Transverse colon (tissue), 4 donors: ENCODE measurements at regions not wholly inside any gene's neighbourhood (a gene's known extent, or its start where the extent isn't known, plus 50 kb on each side); places are given as distances from the start of the nearest gene placed in this dataset.

Source experiments
- DNase-seq: peaks from one replicate; pipeline ENCODE4 v3.0.0-alpha.2; 2019
- H3K27ac ChIP-seq, 4 donors: fragments of 200-600 bp; sonication (generic); 2 replicates each; pipeline ENCODE4 v1.5.1; 2016 to 2018; ENCODE audit warnings: inconsistent platforms in 4 of 4
- H3K27me3 ChIP-seq: fragments of 200-600 bp; sonication (generic); 2 replicates; pipeline ENCODE4 v1.5.1; 2017; ENCODE audit warnings: inconsistent platforms
- H3K36me3 ChIP-seq, 4 donors: fragments of 200-600 bp; sonication (generic); 2 replicates each; pipeline ENCODE4 v1.5.1; 2017 to 2019; ENCODE audit warnings: inconsistent platforms in 4 of 4
- H3K4me1 ChIP-seq, 4 donors: fragments of 200-600 bp; sonication (generic); 2 replicates each; pipeline ENCODE4 v1.5.1; 2017 to 2020; ENCODE audit warnings: inconsistent platforms in 4 of 4
- H3K4me3 ChIP-seq, 4 donors: fragments of 200-600 bp; sonication (generic); 1 replicate in 1 of 4; 2 replicates in 3 of 4; pipeline versions ENCODE4 v1.5.1 to v1.6.1; 2017 to 2019; ENCODE audit warnings: inconsistent platforms in 4 of 4
- H3K9me3 ChIP-seq, 2 donors: fragments of 200-600 bp; sonication (generic); 2 replicates each; pipeline ENCODE4 v1.5.1; 2017 to 2019; ENCODE audit warnings: inconsistent platforms in 2 of 2
- EP300 ChIP-seq: sonication (generic); formaldehyde crosslinking; IDR thresholded peaks from one replicate; pipeline ENCODE4 v1.6.1; 2017; ENCODE audit warnings: antibody characterized with exemption, low read depth
- POLR2A ChIP-seq: fragments of 450-650 bp; IDR thresholded peaks from one replicate; pipeline ENCODE4 v1.6.1; 2016; ENCODE audit warnings: antibody characterized with exemption, mild to moderate bottlenecking, moderate library complexity
- POLR2AphosphoS5 ChIP-seq, 3 donors: sonication (generic); formaldehyde crosslinking; IDR thresholded peaks; one replicate each; pipeline ENCODE4 v1.6.1; 2016; ENCODE audit warnings: antibody characterized with exemption in 3 of 3
- WGBS, 2 donors: methylation state at CpG; one replicate each; pipeline ENCODE4 v1.1.5; 2018; ENCODE audit warnings: low coverage in 1 of 2; 5-methylcytosine and 5-hydroxymethylcytosine counted together
- in situ Hi-C, 4 donors: fragments of 200-750 bp; cut with MboI; loops; one replicate each; pipeline versions ENCODE4 v1.15.0 to v1.15.1; 2017; ENCODE audit warnings: low sequenced_read_pairs in 3 of 4, low pct_ligation_motif_present in 1 of 4, low pct_unique_long_range_greater_than_20kb in 1 of 4
- intact Hi-C: fragments of 100-400 bp; cut with DNase I; formaldehyde crosslinking; loops from one replicate; pipeline ENCODE4 v1.15.1; 2023; ENCODE audit warnings: low total_unique reads
- TF ChIP-seq, protein P1 (sequence below), 5 experiments: fragments of 200-600 bp in 3 of 5; fragments of 450-650 bp in 2 of 5; sonication (generic) in 3 of 5; IDR thresholded peaks; 1 replicate in 2 of 5; 2 replicates in 3 of 5; pipeline ENCODE4 v1.5.1; 2016 to 2017; ENCODE audit warnings: antibody characterized with exemption in 5 of 5, inconsistent platforms in 3 of 5, mild to moderate bottlenecking in 2 of 5, moderate library complexity in 1 of 5

DNA sequence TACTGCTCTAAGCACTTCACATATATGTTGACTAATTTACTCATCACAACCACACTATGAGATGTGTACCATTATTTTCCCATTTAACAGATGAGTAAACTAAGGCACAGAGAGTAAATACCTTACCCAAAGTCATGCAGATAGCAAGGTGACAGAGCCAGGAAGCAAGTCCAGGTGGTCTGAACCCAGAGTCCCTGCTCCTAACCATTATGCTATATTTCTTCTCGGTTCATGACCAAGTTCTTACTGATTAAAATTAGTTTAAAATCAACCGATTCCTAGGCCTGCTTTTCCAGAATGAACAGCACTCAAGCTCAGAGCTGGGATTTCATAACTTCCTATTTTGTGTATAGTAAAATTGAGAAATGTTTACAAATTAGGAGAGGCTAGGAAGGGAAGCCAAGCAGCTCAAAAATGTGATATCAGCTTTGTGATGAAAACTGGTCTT lies 85.5 kb upstream of the EGLN3 start:
- H3K36me3 ChIP-seq, result no peaks in the 10 kb centered on the region
- 69 to 72% methylated on average over 2 of the region's 2 CpGs for WGBS, 2 donors
- H3K4me1 ChIP-seq, result peaks cover 3 to 23% (median 17%) of the 10 kb centered on the region in 4 donors
- no peaks in the 10 kb centered on the region for H3K9me3 ChIP-seq
- intact Hi-C loops, result no loop called here
- H3K27ac ChIP-seq, result peak overlapping the region; percentile 46 to 76 (median 70)
- peak in 1 of 3 donors; percentile 32 for TF ChIP-seq POLR2AphosphoS5 (IDR thresholded peaks at IDR 0.05)
- TF ChIP-seq, protein P1, sequence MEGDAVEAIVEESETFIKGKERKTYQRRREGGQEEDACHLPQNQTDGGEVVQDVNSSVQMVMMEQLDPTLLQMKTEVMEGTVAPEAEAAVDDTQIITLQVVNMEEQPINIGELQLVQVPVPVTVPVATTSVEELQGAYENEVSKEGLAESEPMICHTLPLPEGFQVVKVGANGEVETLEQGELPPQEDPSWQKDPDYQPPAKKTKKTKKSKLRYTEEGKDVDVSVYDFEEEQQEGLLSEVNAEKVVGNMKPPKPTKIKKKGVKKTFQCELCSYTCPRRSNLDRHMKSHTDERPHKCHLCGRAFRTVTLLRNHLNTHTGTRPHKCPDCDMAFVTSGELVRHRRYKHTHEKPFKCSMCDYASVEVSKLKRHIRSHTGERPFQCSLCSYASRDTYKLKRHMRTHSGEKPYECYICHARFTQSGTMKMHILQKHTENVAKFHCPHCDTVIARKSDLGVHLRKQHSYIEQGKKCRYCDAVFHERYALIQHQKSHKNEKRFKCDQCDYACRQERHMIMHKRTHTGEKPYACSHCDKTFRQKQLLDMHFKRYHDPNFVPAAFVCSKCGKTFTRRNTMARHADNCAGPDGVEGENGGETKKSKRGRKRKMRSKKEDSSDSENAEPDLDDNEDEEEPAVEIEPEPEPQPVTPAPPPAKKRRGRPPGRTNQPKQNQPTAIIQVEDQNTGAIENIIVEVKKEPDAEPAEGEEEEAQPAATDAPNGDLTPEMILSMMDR (IDR thresholded peaks at IDR 0.05), result no peak
- DNase-seq, result no peak
- H3K4me3 ChIP-seq, result no peak overlapping the region
- H3K27me3 ChIP-seq, result no peaks in the 10 kb centered on the region
- in situ Hi-C loops, result no loop called here

DNA sequence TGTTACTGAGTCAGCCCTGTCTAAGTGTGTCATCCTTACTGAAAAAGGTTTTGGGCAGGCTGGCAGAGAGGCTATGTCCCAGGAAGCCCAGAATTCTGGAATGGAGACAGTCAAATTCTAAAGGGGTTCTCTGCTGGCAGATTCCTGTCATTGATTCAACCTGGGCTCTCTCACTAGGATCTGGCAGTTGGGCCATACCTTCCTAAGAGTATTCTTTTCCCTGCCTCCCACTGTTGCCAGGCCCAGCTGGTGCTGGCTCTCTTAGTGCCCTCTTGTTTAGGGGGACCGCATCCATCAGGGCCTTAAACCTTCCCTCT lies 85.0 kb upstream of the EGLN3 start:
- 84 to 100% methylated on average over 1 of the region's 1 CpG for WGBS, 2 donors
- H3K27ac ChIP-seq, result peak overlapping the region; percentile 46 to 76 (median 70)

DNA sequence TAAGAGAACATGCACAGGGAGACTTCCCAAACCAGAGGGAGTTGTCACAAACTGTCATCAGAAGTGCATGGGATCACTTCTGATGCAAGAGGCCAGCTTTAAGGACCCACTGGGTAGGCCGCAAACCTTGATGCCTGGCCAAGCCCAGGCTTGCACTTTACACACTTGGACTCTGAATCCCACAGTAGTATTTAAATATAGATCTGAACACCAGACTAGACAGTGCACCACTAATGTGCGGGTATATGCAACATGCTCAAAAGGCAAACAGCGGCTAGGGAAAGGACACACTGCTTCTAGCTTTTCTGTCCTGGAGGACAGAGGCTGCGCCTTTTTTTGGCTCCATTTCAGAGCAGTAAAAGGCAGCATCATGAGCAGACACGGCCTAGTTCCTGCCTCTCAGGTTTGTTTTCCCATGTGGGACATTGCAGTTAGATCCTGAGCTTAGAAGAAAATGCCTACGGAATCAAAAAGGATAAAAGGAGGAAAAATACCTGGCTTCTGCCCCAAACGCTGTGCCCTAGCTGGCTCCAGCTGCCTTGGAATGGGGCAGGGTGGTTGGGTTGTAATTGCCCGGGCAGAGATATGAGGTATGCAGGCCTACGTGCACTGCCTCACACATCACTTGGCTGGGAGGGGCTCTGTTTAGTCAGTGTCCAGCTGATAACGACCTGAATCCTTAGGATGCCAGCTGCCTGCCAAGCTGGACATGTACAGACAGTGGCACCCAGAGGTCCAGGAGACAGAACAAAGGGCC lies 84.5 kb upstream of the EGLN3 start:
- no peaks in the 10 kb centered on the region for H3K9me3 ChIP-seq
- WGBS, 2 donors, result 49 to 52% methylated on average over 5 to 10 of the region's 10 CpGs
- peak; percentile 65 for DNase-seq
- in situ Hi-C loops (no loop called here), intact Hi-C loops (no loop called here)
- no peaks in the 10 kb centered on the region for H3K36me3 ChIP-seq
- H3K4me3 ChIP-seq, result no peak overlapping the region
- peak overlapping the region; percentile 46 to 76 (median 70) for H3K27ac ChIP-seq
- H3K27me3 ChIP-seq, result no peaks in the 10 kb centered on the region
- peaks cover 3 to 31% (median 21%) of the 10 kb centered on the region in 4 donors for H3K4me1 ChIP-seq
- peak in 1 of 3 donors; percentile 40 for TF ChIP-seq POLR2AphosphoS5 (IDR thresholded peaks at IDR 0.05)
- no peak for TF ChIP-seq EP300
- TF ChIP-seq POLR2A, result peak; percentile 14

More for the DNA sequence above, 85.0 kb upstream of the EGLN3 start:
- H3K4me1 ChIP-seq, result peaks cover 3 to 28% (median 19%) of the 10 kb centered on the region in 4 donors
- no peaks in the 10 kb centered on the region for H3K9me3 ChIP-seq
- intact Hi-C loops (no loop called here), in situ Hi-C loops (no loop called here)
- no peak overlapping the region for H3K4me3 ChIP-seq
- no peaks in the 10 kb centered on the region for H3K36me3 ChIP-seq
- TF ChIP-seq POLR2AphosphoS5 (IDR thresholded peaks at IDR 0.05) (no peak), EP300 (no peak), POLR2A (no peak)
- TF ChIP-seq, protein P1 (IDR thresholded peaks at IDR 0.05), result no peak
- H3K27me3 ChIP-seq, result no peaks in the 10 kb centered on the region
- no peak for DNase-seq

DNA sequence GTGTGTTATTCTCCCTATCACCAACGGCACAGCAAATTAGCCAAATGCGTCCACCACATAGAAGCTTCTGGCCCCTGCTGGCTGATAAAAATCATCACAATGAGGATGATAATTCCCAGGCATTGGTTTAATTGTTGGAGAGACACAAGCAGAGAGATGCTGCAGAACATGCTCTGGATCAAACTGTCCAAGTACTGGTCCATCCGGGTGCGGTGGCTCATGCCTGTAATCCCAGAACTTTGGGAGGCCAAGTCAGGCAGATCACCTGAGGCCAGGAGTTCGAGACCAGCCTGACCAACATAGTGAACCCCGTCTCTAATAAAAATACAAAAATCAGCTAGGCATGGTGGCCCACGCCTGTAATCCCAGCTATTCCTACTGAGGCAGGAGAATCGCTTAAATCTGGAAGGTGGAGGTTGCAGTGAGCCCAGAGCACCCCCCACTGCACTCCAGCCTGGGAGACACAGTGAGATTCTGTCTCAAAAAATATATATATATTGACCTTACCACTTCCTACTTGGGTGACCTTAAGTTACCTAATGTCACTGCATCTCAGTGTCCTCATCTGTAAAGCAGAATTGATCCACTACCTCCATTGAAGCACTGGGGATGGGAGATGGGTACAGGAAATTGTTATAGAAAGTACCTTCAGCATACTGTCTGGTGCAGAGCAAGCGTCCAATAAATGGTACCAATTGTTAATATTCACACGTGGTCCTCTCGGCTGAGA lies 83.7 kb upstream of the EGLN3 start:
- no peaks in the 10 kb centered on the region for H3K9me3 ChIP-seq
- in situ Hi-C loops, result no loop called here
- TF ChIP-seq, protein P1 (IDR thresholded peaks at IDR 0.05), result no peak
- TF ChIP-seq POLR2A, result no peak
- TF ChIP-seq POLR2AphosphoS5 (IDR thresholded peaks at IDR 0.05), result no peak
- no peak for TF ChIP-seq EP300
- intact Hi-C loops, result no loop called here
- WGBS, 2 donors, result 88 to 89% methylated on average over 6 to 11 of the region's 11 CpGs
- H3K4me1 ChIP-seq, result peaks cover 3 to 35% (median 23%) of the 10 kb centered on the region in 4 donors
- no peaks in the 10 kb centered on the region for H3K36me3 ChIP-seq
- no peak for DNase-seq
- no peak overlapping the region for H3K4me3 ChIP-seq
- peak overlapping the region; percentile 46 to 76 (median 70) for H3K27ac ChIP-seq
- H3K27me3 ChIP-seq, result no peaks in the 10 kb centered on the region
